Stimulated activated CD4-positive, alpha-beta T cell treated with anti-CD3 and anti-CD28 coated beads, TNF-alpha, amount 100 ng/mL, for 24 hours (primary cell): ENCODE measurements at regions not wholly inside any gene's neighbourhood (a gene's known extent, or its start where the extent isn't known, plus 50 kb on each side); places are given as distances from the start of the nearest gene placed in this dataset.
"Not testable (repeated sequence)": the region's sequence is repeated elsewhere in the genome, so short reads cannot be mapped to it uniquely, and the experiment has no call there.

Experiments used
- DNase-seq, 3 experiments: peaks; one replicate each; pipeline ENCODE4 v3.0.0-alpha.2; 2020; ENCODE audit warnings: low read depth in 3 of 3

DNA sequence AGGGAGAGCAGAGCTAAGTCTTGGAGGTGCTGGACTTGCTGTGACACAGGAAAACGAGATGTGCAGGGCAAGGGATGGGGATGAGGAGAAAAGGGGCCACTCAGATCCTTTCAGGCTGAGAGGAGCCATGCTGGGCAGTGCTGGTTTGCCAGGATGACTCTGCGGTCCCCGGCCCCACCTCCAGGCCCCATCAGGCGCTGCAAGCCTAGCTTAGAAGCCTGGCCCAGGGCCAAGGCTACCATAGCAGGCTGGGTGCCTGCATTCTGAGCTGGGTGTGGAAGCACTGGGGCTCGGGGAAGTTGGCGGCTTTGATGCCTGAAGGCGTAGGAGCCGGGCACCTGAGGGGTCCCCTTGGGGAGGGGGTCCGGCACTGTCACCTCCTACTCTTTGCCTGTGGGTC lies 341.2 kb upstream of the USP9Y start:
- no peak for DNase-seq

DNA sequence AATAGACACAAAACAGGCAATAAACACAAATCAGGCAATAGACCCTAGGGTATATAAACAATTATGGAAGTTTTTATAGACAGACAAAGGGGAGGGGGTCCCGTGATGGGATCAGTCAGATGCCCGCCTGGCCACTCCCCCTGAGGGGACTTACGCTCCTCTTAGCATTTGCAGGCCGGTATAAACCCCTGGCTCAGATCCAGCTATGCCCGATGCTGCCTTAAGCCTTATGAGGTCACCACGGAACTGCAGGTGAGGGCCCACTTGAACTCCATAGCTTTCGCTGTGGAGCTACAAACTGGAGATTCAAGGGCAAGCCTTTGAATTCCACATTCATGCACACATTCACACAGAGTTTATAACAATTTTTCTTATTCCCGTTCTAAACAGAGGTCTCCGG lies 340.5 kb upstream of the USP9Y start:
- DNase-seq, result no peak

DNA sequence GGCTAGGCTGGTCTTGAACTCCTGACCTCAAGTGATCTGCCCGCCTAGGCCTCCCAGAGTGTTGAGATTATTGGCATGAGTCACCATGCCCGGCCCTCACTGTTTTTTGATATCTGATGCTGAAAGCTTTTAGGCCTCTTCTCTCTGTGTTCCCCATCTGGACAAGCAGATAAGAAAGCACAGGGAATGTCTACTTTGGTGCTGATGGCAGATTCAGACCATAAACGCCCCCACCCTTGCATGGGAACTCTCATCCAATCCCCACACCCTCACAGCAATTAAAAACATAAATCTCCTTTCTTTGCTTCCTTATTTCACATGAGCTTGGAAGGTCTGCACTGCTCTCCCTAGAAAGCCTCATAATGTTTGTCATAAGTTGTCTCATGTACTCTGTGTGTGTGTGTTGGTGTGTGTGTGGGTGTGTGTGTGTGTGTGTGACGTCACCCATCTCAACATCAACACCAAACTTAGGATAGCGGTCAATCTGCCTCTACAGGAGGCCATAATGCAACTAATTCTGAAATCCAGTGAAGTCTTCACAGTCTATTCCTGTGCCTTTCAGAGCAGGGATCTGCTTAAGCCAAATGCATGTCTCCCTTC lies 335.6 kb upstream of the USP9Y start:
- no peak for DNase-seq

DNA sequence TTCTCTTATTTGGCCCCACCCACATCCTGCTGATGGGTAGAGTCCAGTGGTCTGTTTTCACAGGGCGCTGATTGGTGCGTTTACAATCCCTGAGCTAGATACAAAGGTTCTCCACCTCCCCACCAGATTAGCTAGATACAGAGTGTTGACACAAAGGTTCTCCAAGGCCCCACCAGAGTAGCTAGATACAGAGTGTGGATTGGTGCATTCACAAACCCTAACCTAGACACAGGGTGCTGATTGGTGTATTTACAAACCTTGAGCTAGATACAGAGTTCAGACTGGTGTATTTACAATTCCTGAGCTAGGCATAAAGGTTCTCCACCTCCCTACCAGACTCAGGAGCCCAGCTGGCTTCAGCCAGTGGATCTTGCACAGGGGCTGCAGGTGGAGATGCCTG lies 326.4 kb upstream of the USP9Y start:
- not testable (repeated sequence) for DNase-seq

DNA sequence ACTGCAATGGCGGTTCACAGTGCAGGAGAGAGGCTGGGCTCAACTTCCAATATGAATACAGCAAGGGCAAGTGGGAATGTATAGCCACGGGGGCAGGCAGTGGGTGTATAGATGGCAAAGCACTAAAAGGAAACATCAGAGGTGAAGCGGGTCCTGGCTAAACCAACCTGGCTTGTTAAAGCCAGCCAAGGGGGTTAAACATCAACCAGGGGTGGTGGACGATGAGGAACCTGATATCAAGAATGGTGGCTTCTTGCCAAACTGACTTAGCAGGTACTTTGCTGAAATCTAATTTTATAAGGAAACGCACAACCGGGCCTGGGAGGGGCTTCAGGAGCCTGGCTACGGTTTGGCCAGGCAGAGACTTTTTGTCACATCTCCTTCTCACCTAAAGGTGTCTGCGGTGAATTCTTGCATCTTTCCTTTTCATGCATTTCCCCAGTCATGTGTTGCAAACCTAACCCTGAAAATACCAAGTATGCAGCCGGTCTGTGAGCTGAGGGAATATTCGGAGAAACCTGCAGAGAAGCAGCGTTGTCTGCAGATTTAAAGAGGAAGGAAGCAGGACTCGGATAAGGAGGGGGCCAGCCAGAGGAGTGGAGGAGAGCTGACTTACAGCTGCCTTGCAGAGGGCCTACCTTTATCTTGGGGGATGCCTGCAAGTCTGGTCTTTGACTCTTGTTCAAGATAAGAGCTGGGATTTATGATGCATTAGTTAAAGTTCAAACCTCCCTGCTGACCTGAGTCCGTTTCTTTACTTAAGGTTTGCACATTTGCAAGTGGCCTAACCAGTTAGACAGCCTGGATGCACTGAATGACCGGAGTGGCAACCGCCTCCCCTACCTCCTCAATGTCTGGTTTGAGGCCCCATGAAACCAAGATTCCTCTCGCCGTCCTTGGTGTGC lies 309.1 kb upstream of the USP9Y start:
- not testable (repeated sequence) for DNase-seq

DNA sequence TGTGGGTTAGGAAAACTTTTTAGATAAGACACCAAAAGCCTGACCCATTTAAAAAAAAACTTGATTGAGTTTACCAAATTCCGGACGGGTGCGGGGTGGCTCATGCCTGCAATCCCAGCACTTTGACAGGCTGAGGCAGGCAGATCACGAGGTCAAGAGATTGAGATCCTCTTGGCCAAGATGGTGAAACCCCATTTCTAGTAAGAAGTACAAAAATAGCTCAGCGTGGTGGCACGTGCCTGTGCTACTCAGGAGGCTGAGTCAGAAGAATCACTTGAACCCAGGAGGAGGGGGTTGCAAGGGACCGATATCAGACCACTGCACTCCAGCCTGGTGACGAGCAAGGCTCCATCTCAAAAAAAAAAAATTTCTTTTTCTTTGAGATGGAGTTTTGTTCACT lies 307.8 kb upstream of the USP9Y start:
- no peak for DNase-seq

DNA sequence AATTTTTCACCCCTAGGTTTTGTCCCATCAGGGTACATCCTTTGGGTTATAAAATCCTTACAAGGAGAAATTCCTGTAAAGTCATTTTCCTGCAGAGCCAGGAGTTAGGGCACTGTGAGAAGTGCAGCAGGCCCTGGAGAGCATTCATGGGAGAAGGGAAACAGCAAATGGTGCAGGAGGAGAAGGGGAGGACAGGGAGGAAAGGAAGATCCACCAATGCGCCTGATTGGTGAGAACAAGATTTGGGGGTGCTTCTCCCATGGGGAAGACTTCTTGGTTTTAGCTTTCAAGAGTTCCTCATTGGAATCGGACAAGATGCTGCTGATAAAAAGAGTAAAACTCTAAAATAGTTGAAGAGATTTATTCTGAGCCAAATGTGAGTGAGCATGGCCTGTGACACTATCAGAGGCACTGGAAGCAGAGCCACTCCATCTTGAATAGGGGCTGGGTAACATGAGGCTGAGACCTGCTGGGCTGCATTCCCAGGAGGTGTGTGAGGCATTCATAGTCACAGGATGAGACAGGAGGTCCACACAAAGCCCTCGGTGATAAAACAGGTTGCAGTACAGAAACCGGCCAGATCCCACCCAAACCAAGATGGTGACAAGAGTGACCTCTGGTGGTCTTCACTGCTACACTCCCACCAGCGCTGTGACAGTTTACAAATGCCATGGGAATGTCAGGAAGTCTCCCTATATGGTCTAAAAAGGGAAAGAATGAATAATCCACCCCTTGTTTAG lies 305.5 kb upstream of the USP9Y start:
- DNase-seq, result not testable (repeated sequence)

DNA sequence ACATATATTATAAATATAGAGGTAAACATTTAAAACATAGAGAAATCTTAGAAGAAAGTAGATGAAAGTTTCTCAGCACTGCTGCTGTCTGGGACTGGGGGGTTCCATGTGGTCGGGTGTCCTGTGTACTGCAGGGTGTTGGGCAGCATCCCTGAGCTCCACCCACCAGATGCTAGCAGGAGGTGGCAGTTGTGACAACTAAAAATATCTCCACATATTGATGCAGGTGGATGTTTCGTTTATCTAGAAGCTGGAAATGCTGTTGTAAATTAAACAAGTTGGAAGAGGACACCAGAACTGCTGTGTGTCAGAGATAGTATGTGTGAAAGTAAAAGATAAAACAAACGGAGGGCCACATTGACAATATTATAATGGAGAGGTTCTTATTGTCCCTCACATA lies 297.1 kb upstream of the USP9Y start:
- no peak for DNase-seq

DNA sequence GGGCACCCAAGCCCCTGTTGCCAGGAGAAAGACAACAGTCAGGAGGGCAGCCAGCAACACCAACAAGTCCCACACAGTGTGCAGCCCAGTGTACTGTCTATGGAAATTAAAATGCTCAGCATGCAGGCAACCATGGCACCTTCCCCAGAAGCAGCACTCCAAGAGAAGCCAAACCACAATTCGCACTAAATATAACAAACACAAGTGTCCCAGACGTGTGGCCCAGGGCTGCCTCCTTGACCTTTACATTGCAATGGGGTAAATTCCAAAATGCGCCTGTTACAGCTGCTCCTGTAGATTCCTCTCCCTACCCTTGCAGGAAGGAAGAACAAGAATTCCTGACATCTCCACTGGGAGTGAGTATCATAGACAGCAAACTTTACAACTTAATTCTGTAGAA lies 292.8 kb upstream of the USP9Y start:
- DNase-seq, result no peak

DNA sequence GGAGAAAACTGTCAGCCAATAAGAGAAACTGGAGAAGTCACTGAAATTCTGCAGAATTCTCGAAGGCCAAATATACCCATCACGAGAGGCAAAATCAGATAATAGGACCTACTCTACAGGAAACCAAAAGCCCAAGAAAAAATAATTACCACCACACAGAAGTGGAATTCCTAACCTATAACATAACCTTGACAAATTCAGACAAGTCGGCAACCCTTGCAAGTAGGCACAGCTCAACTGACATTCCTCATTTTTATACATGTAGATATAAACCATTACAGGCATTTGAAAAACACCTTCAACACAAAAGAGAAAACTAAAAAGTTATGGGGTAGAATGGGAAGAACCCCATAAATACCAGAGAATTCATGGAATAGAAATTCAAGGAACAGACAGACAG lies 290.3 kb upstream of the USP9Y start:
- no peak for DNase-seq

DNA sequence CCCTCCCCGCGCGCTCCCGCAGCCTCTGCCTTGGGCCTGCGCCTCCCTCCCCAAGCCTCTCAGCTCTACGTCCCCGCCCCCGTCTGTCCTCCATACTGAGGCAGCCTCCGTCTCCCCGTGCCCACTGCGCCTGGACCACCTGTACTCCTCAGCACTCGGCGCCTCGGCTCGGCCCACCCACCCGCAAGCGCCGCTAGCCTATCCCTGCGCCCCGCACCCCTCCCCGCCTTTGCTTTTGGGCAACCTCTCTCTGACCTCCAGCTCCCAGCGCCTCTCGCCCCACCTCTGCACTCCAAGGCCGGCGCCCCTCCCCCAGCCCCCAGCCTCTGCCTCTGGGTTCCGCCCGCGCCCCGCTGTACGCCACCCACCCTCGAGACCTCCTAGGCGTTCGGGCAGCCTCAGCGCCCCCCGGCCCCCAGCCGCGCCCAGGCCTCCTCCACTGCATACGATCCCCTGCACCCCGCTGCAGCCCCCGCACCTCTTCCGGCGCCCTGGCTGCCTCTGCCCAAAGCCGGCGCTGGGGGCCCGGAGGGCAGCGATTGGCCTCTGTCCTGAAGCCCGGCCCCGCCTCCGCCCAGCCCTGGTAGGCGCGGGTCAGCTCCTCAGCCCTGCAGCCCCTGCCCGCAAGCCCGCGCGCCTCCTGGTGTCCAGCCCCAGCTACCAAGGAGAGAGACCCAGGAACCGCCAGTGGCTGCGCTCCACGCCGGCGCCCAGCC lies 279.8 kb upstream of the USP9Y start:
- DNase-seq, result peak in 1 of 3 experiments; percentile 0

DNA sequence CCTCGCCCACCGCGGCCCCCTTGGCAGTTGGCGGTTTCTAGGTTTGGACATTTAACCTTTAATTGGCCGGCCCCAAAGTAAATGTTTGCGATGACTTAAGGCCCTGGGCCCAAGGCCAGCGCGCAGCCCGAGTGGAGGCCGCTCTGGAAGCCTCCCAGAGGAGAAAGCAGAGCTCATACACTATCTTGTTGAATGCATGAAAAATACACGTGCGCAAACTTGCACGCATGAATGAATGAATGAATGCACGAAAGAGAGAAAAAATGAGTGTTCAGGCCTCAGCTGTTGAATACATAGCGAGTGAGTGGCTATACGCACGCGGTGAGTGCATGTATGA lies 279.3 kb upstream of the USP9Y start:
- DNase-seq, result no peak

DNA sequence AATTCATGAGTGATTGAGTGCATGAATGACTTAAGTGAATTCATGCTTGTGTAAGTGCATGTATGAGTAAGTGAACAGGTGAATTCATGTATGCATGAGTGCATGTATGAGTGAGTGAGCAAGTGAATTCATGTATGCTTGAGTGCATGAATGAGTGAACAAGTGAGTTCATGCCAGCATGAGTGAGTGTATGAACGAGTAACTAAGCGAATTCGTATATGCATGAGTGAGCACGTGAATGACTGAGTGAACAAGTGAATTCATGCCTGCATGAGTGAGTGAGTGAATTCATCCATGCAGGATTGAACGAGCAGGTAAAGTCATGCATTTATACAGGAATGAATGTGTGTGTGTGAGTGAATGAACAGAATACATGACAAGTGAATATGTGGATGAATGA lies 278.5 kb upstream of the USP9Y start:
- DNase-seq, result no peak

DNA sequence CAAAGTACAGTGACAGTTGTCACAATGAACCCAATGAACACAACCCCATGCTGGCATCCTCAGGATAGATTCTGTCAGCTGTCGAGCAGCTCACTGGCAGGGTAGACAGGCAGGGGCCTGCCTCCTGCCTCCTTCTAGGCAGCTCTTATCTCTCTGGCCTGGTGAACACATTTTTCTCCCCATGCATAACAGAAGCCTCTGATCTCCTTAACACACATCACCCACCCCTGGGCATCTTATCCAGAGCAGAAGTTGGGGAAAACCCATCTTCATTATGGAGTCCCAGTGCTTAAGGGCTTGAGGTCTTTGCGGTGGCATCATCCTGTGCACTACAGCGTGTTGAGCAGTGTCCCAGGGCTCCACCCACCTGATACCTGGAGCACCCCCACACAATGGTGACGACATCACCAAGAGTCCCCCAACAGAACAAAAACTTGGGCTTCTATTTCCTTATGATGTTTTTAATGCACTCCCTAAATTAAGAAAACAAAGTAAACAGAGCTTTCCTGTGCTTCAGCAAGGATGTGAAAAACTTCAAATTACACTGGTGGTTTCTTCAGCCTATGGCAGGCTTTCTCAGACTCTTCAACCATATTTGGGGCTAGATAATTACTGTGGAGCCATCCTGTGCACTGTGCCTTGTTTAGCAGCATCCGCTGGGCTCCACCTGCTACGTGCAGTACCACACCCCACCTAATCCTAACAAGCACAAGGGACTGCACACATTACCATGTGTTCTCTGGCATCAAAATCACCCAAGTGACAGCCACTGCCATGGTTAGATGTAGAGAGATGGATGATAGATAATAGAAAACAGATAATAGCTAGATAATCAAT lies 277.4 kb upstream of the USP9Y start:
- no peak for DNase-seq

DNA sequence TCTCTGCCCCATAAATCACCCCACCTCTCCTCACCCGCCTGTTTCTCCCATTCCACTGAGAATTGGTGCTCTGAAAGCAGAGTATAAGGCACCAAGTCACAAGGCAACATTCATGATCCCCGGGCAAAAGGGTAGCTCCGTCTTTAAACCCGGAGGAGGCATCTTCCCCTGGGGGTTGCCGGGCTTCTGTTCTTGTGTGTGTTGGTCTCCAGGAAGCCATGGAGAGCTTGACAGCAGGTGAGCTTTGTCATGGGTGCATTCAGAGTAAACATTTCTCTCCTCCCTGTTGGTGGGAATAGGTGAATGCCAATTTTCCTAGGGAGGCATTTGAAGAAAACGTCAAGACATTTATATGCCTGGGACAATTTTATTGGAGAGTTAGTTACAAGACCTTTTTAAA lies 275.5 kb upstream of the USP9Y start:
- DNase-seq, result no peak

DNA sequence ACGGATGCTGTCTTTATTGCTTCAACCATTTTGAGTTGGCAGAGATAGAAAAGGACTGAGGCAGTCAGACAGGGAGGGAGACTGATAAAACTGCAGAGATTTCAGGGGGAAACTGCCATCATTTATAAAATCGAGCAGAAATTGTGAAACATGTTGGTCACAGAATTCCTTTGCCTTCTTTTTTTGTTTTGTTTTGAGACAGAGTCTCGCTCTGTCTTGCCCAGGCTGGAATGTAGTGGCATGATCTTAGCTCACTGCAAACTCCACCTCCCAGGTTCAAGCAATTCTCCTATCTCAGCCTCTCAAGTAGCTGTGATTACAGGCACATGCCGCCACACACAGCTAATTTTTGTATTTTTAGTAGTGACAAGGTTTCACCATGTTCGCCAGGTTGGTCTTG lies 273.7 kb upstream of the USP9Y start:
- no peak for DNase-seq

DNA sequence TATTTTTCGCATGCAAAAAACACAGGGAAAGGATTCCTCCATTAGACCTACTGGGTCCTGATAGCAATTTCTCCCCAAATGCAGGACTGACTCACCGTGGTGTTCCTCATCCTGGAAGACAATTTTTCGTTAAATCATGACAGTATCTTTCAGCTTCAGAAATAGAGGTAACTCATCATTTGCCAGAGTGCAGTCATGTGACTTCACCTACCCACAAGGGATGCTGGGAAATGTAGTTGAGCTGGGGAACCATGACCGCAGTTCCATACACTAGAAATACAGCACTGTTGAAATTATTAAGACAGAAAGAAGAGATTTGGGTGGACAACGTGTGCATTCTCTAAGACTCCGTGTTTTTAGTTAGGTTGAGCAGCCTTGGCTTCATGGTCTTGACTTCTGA lies 269.5 kb upstream of the USP9Y start:
- DNase-seq, result no peak

DNA sequence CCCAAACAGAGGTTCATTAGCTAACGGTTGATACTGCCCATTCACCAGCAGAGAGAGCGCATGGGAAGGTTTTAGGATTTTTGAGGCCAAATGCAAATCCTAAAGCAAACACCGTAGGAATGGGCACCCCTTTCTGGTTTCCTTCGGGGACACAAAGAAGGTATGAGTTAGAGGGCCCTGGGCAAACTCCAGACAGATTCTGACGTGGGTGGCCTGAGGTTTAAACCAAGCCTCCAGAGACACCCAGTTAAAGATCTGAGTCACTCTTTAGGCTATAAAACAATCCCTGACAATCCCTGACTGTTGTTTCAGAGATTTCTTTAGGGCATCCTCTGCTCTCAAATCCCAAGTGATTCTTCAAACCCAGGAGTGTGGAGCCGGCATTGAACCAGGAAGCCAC lies 262.2 kb upstream of the USP9Y start:
- not testable (repeated sequence) for DNase-seq

DNA sequence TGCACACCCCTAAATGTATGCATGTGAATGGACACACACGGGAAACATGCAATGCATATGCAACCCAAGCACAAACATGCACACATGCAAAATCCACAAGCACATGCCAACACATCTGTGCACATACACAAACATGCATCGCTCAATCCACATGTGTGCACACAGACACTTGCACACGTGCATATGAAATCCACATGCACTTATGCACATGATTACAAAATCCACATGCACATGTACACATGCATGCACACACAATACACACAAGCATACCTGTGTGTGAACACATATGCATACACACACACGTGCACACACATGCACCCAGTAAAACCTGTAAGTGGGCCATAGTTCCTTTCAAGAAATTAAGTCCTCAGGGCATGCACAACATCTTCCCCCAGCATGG lies 256.8 kb upstream of the USP9Y start:
- no peak for DNase-seq

DNA sequence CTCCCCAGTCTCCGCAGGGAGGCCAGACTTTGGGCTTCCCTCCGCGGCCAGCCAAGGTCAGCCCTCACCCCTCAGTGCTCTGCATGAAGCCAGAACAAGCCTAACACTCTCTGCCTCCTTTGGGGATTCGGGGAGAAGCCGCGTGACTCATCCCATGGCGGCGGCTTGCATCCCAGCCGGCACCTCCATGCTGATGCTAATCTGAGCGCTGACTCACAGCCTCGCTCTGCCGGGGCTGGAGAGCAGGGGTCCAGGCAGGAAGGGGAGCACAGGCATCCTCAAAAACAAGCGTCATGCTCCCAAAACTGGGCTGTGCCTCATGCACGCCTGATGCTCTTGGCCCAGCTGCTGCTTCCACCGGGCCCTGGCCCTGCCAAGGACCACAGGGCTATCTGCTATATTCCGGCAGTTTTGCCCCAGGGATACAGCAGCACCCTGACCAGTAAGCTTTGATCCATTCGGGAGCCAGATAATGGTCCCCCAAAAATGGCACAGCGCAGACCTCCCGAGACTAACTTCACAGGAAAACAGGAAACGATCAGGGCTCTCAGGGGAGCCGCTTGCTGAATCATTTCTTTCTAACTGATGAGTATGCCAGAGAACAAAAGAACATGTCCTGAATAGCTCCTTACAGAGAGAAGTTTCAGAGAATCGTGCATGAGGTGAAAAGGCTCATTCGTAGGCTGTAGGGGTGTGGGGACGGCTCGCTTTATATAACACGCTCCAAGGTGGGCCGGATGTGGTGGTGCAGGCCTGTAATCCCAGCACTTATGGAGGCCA lies 254.4 kb upstream of the USP9Y start:
- not testable (repeated sequence) for DNase-seq

DNA sequence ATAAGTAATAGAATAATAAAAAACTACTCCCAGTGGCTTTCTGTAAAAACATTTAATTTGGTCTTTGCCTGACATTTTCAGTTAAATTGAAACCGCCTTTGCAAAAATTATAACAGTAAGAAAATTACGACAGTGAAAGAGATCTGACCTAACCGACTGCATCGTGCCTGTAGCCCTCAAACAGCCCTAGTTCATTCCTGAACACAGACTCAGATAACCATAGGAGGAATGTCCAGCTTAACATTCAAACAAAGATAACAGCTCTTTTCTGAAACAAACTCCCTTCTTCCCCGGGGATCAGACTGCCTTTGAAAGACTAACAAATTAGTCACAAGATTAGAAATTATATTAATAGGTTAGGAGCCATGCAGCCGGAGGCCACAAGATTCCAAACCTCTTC lies 252.5 kb upstream of the USP9Y start:
- DNase-seq, result not testable (repeated sequence)
